H7 (cell line): ENCODE measurements at regions not wholly inside any gene's neighbourhood (a gene's known extent, or its start where the extent isn't known, plus 50 kb on each side); places are given as distances from the start of the nearest gene placed in this dataset.
"Not testable (repeated sequence)": the region's sequence is repeated elsewhere in the genome, so short reads cannot be mapped to it uniquely, and the experiment has no call there.

ENCODE experiments used
- DNase-seq: peaks from one replicate; pipeline ENCODE4 v3.0.0; 2012
- H3K27me3 ChIP-seq: 2 replicates; pipeline ENCODE4 v1.6.0; 2011; ENCODE audit warnings: mild to moderate bottlenecking, low read length; ENCODE audit not compliant: control insufficient read depth, insufficient read depth
- H3K36me3 ChIP-seq: replicated peaks from 2 replicates; pipeline ENCODE4 v1.5.1; 2011; ENCODE audit warnings: low read length; ENCODE audit not compliant: control insufficient read depth, insufficient read depth
- H3K4me3 ChIP-seq: 2 replicates; pipeline ENCODE4 v1.5.1; 2011; ENCODE audit warnings: low read depth, mild to moderate bottlenecking, control low read depth, low read length, moderate library complexity; ENCODE audit not compliant: insufficient read depth

GRCh38 chr1:232859216-232859615 is 54.0 kb downstream of the MAP10 start:
- H3K4me3 ChIP-seq = no peak overlapping the region
- no peak for DNase-seq
- H3K36me3 ChIP-seq = no peaks in the 10 kb centered on the region
- peaks cover 2% of the 10 kb centered on the region; the same call in 1 of the 2 replicates for H3K27me3 ChIP-seq

DNA sequence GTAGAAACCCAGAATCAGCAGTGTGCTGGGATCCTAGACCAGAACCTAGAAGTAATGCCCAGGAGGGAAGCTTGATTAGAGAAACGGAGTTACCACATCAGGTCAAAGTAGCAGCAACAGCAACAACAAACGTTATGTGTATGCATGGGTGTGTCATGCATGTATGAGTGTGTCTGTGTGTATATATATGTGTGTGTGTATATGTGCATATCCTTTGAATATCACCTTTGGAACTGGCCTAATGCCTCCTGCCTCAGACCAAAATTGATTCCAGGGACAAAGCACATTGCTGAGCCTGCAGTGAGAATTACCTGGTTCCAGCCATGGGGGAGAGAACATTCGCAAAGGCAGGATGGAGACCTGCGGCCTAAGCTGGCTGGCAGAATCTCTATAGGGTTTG is 55.9 kb downstream of the MAP10 start:
- no peaks in the 10 kb centered on the region for H3K36me3 ChIP-seq
- DNase-seq = no peak
- peaks cover 2% of the 10 kb centered on the region; the same call in 1 of the 2 replicates for H3K27me3 ChIP-seq
- no peak overlapping the region for H3K4me3 ChIP-seq

DNA sequence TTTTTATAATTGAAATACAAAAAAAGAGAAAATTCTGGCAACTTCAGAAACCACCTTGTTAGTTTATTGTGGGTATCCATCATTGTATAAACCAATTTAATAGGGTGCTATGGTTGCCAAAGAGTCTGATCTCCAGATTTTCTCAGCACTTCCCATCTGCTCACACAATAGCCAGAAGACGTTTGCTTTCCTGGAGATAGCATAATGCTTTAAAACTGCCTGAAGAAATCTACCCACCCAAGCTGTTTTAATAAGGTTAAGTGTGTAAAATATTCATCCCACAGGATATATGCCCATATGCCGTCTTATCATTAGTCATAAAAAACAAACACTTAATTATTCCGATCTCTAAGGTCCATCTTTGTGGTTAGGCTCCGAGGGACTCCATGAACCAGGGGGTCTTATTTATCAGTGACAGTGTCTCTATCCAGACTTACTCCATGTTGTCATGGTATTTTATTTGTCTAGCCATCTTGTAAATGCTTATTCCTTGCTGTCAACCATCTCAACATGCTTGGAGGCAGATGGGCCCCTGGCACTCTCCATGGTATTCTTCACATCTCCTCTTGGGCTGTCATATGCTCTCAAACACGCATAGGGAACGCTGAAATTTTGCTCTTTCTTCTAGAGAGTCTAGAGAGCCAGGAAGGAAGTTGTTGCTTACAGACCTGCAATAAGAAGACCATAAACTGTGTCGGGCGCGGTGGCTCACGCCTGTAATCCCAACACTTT is 58.5 kb downstream of the MAP10 start:
- H3K36me3 ChIP-seq = no peaks in the 10 kb centered on the region
- no peak overlapping the region for H3K4me3 ChIP-seq
- no peak for DNase-seq
- no peaks in the 10 kb centered on the region for H3K27me3 ChIP-seq

- H3K4me3 ChIP-seq = no peak overlapping the region
- H3K36me3 ChIP-seq = no peaks in the 10 kb centered on the region
- DNase-seq = no peak
- H3K27me3 ChIP-seq = no peaks in the 10 kb centered on the region
Observed at GRCh38 chr1:232865102-232865931, 60.1 kb downstream of the MAP10 start.

DNA sequence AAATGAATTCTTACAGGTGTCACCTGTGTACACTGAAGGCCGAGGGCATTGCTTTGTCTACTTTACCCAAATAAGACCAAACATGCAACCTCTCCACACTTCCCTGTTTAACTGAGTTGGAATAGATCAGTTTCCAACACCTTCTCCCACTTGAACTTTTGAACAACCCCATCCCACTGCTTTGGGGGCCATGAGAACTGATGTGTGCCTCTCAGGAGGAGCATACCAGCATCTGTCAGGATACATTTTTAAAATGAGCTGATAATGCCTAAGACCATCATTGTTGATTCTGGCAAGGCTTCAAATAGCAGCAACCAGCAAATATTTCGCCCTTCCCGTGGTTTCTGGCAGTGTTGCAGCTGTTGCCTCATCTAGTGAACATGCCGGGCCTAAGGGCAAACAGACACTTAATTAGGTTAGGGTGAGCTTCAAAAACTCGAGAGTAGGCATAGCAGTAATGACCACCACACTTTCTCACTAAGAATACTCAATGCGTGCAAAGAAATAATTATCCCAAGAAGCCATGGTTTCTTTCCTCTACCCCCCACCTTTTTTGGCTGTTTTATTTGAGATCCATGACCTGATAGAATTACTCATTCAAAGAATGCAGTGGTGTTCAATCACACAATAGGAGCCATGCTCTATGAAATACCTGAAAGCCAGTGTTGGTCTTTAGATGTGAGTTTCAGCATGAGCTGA is 63.7 kb downstream of the MAP10 start:
- Histone ChIP-seq H3K36me3 (no peaks in the 10 kb centered on the region), H3K4me3 (no peak overlapping the region), H3K27me3 (no peaks in the 10 kb centered on the region)
- DNase-seq = no peak

- H3K4me3 ChIP-seq, H3K36me3 ChIP-seq, H3K27me3 ChIP-seq, DNase-seq: not testable (repeated sequence)
Observed at GRCh38 chr1:232871291-232871969, 66.2 kb downstream of the MAP10 start.

- no peak for DNase-seq
- no peak overlapping the region for H3K4me3 ChIP-seq
- H3K27me3 ChIP-seq = no peaks in the 10 kb centered on the region; the same call in 1 of the 2 replicates
- H3K36me3 ChIP-seq = no peaks in the 10 kb centered on the region
Observed at GRCh38 chr1:232872284-232872683, 67.1 kb downstream of the MAP10 start.

DNA sequence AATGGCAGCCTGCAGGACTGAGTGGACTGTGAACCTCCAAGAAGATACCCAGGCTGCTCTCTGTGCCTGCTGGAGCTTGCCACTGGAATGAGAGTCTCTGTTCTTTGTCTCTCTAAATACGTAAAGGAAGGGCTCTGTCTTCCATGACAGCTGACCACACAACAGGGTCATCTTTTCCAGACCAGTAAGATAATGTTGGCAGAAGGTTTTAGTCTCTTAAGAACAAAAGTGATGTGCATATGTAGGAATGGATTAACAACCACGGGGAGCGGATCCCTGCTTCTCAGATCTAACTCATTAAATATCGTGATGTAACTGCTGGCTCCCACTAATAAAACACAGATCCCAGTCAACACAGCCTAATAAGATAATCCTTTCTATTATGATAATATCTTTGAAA is 67.5 kb downstream of the MAP10 start:
- Histone ChIP-seq H3K4me3 (no peak overlapping the region), H3K27me3 (no peaks in the 10 kb centered on the region; the same call in 1 of the 2 replicates), H3K36me3 (no peaks in the 10 kb centered on the region)
- DNase-seq = no peak

DNA sequence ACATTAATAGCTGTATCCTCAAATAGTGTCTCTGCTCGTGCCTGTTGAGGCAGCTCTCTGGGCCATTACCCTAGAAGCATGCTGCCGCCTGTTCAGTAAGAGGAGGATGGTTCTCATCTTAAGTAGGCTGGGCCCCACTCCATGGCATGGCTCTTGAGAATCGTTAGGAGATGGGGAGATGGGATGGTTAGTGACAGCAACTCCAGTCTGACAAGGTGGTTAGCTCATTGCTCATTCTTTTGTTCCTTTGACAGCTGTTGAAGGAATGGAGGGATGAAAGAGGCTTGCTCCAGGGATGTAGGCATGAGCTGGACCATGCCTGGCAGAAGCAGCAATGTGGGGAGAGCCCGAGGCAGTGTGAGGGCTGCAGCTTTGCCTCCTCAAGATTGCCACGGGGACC is 68.2 kb downstream of the MAP10 start:
- no peaks in the 10 kb centered on the region; the same call in 1 of the 2 replicates for H3K27me3 ChIP-seq
- DNase-seq = no peak
- no peak overlapping the region for H3K4me3 ChIP-seq

DNA sequence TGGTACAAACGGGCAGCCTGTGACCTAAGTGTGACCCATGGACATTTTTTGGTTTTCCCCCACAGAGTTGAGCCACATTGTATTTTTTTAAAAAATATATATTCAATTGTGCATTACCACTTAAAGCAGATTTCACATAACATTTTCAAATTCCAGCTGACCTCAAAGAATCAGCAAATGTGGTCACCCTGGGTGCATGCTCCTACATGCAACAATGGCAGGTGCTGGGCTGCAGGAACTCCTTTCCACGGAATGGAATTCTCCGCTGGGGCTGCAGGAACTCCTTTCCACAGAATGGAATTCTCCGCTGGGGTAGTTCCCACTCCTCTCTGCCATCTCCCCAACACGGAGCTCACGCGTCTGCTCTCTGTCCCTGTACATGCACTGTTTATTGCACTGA is 68.7 kb downstream of the MAP10 start:
- Histone ChIP-seq H3K4me3 (no peak overlapping the region), H3K36me3 (no peaks in the 10 kb centered on the region), H3K27me3 (no peaks in the 10 kb centered on the region; the same call in 1 of the 2 replicates)
- DNase-seq = no peak

More for the DNA sequence above, 68.2 kb downstream of the MAP10 start:
- H3K36me3 ChIP-seq = no peaks in the 10 kb centered on the region

DNA sequence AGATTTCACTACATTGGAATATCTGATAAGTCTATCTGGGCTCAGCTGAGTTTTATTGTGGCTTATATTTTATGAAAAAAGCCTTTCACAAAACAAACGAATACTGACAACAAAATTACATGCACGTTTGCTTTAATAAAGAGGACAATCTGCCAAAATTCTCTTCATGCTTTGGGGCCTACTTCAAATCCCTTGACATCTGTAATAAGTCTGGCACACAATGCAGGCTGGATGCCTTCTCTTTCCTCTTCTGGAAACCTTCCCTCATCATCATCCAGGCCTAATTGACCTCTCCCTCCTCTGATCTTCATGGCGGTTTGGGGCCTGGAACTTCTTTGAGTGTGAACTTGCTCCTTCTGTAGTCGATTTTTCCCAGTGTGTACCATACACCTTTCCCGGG is 70.3 kb downstream of the MAP10 start:
- no peak for DNase-seq
- Histone ChIP-seq H3K4me3 (no peak overlapping the region), H3K27me3 (no peaks in the 10 kb centered on the region; the same call in 1 of the 2 replicates), H3K36me3 (no peaks in the 10 kb centered on the region)

DNA sequence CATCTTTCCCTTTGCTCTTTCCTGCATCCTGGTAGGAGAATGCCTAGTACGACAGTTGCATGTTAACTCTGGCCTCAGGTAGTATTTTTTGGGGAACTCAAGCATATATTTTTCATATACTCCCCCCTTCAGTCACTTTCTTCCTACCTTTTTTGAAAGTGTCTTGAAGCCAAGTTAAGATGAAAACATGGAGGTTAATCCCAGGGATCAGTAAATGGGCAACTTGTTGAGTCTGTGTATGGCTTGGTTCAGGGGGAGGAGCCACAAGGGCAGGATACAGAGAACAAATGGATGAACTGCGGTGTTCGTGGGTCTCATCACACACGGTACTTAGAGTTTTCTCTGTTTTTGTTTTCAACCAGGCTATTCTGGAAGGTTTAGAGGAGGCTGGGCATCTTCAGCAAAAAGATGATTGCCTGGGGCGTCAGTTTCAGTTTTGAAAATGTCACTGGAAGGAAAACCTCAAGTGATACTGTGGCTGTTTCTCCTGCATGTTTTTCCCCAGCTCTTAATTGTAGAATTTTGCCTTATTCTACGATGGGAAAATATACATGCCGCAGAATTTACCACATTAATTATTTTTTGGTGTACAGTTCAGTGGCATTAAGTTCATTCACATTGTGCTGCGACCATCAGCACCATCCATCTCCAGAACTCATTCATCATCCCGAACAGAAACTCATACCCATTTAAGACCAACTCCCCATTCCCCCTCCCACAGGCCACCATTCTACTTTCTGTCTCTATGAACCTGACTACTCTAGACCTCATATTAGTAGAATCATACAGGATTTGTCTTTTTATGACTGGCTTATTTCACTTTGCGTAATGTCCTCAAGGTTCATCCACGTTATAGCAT is 71.5 kb downstream of the MAP10 start:
- H3K36me3 ChIP-seq = no peaks in the 10 kb centered on the region
- DNase-seq = no peak
- no peaks in the 10 kb centered on the region; the same call in 1 of the 2 replicates for H3K27me3 ChIP-seq
- H3K4me3 ChIP-seq = no peak overlapping the region

GRCh38 chr1:232877365-232878028 is 72.3 kb downstream of the MAP10 start:
- no peak overlapping the region for H3K4me3 ChIP-seq
- no peaks in the 10 kb centered on the region; the same call in 1 of the 2 replicates for H3K27me3 ChIP-seq
- no peak for DNase-seq
- H3K36me3 ChIP-seq = no peaks in the 10 kb centered on the region
